Muscle layer of colon (tissue), 2 donors: ENCODE measurements at regions not wholly inside any gene's neighbourhood (a gene's known extent, or its start where the extent isn't known, plus 50 kb on each side); places are given as distances from the start of the nearest gene placed in this dataset.

ENCODE experiments used
- H3K27ac ChIP-seq: one replicate; pipeline ENCODE4 v1.7.0; 2013; ENCODE audit warnings: low read depth, mild to moderate bottlenecking, low read length, moderate library complexity
- H3K27me3 ChIP-seq, 2 donors: one replicate each; pipeline ENCODE4 v1.7.0; 2013; ENCODE audit warnings: low read length in 2 of 2, mild to moderate bottlenecking in 2 of 2; ENCODE audit not compliant: insufficient read depth in 2 of 2, control insufficient read depth in 1 of 2
- H3K36me3 ChIP-seq: one replicate; pipeline ENCODE4 v1.7.0; 2013; ENCODE audit warnings: mild to moderate bottlenecking, low read length; ENCODE audit not compliant: insufficient read depth
- H3K4me1 ChIP-seq: one replicate; pipeline ENCODE4 v1.7.0; 2013; ENCODE audit warnings: mild to moderate bottlenecking, low read length; ENCODE audit not compliant: insufficient read depth
- H3K4me3 ChIP-seq, 2 donors: one replicate each; pipeline ENCODE4 v1.7.0; 2013; ENCODE audit warnings: low read length in 2 of 2, low read depth in 1 of 2, mild to moderate bottlenecking in 1 of 2, moderate library complexity in 1 of 2
- H3K9ac ChIP-seq: one replicate; pipeline ENCODE4 v1.7.0; 2013; ENCODE audit warnings: low read length
- H3K9me3 ChIP-seq: one replicate; pipeline ENCODE4 v1.7.0; 2013; ENCODE audit warnings: mild to moderate bottlenecking, low read length
- donor health status: abdominal sarcoma.
- donor health status: Adenocarcinoma of cecum.

GRCh38 chr9:30799527-30800101, 1584.8 kb upstream of the ACO1 start:
- H3K36me3 ChIP-seq: no peaks in the 10 kb centered on the region
- no peaks in the 10 kb centered on the region for H3K27me3 ChIP-seq
- no peaks in the 10 kb centered on the region for H3K4me1 ChIP-seq
- H3K9me3 ChIP-seq: no peaks in the 10 kb centered on the region
- no peak overlapping the region for H3K27ac ChIP-seq
- no peak overlapping the region for H3K4me3 ChIP-seq
- H3K9ac ChIP-seq: no peak overlapping the region

- H3K36me3 ChIP-seq: no peaks in the 10 kb centered on the region
- no peak overlapping the region for H3K27ac ChIP-seq
- H3K9me3 ChIP-seq: no peaks in the 10 kb centered on the region
- no peaks in the 10 kb centered on the region for H3K4me1 ChIP-seq
- no peaks in the 10 kb centered on the region for H3K27me3 ChIP-seq
- H3K9ac ChIP-seq: no peak overlapping the region
- H3K4me3 ChIP-seq: no peak overlapping the region
Observed at GRCh38 chr9:30800421-30800820, 1584.0 kb upstream of the ACO1 start.

- no peak overlapping the region for H3K27ac ChIP-seq
- no peak overlapping the region for H3K4me3 ChIP-seq
- H3K27me3 ChIP-seq: no peaks in the 10 kb centered on the region
- H3K9me3 ChIP-seq: no peaks in the 10 kb centered on the region
- H3K9ac ChIP-seq: no peak overlapping the region
- no peaks in the 10 kb centered on the region for H3K4me1 ChIP-seq
- no peaks in the 10 kb centered on the region for H3K36me3 ChIP-seq
Observed at GRCh38 chr9:30812821-30813220, 1571.6 kb upstream of the ACO1 start.

GRCh38 chr9:30815585-30815984, 1568.9 kb upstream of the ACO1 start:
- Histone ChIP-seq H3K4me3 (no peak overlapping the region), H3K27ac (no peak overlapping the region), H3K27me3 (no peaks in the 10 kb centered on the region), H3K9ac (no peak overlapping the region), H3K36me3 (no peaks in the 10 kb centered on the region), H3K9me3 (no peaks in the 10 kb centered on the region), H3K4me1 (no peaks in the 10 kb centered on the region)

- H3K4me1 ChIP-seq: peaks cover 14% of the 10 kb centered on the region
- no peaks in the 10 kb centered on the region for H3K27me3 ChIP-seq
- no peak overlapping the region for H3K4me3 ChIP-seq
- no peak overlapping the region for H3K9ac ChIP-seq
- no peak overlapping the region for H3K27ac ChIP-seq
- no peaks in the 10 kb centered on the region for H3K9me3 ChIP-seq
- H3K36me3 ChIP-seq: no peaks in the 10 kb centered on the region
Observed at GRCh38 chr9:30845136-30845535, 1539.3 kb upstream of the ACO1 start.

- Histone ChIP-seq H3K27me3 (no peaks in the 10 kb centered on the region), H3K9ac (no peak overlapping the region), H3K27ac (no peak overlapping the region), H3K36me3 (no peaks in the 10 kb centered on the region), H3K4me3 (no peak overlapping the region), H3K9me3 (no peaks in the 10 kb centered on the region), H3K4me1 (peaks cover 14% of the 10 kb centered on the region)
Observed at GRCh38 chr9:30846651-30847050, 1537.8 kb upstream of the ACO1 start.

- Histone ChIP-seq H3K9me3 (no peaks in the 10 kb centered on the region), H3K36me3 (no peaks in the 10 kb centered on the region), H3K9ac (no peak overlapping the region), H3K4me3 (no peak overlapping the region), H3K27ac (no peak overlapping the region), H3K27me3 (no peaks in the 10 kb centered on the region), H3K4me1 (peaks cover 9% of the 10 kb centered on the region)
Observed at GRCh38 chr9:30851600-30851999, 1532.8 kb upstream of the ACO1 start.

GRCh38 chr9:30900706-30901105, 1483.7 kb upstream of the ACO1 start:
- Histone ChIP-seq H3K9me3 (no peaks in the 10 kb centered on the region), H3K4me3 (no peak overlapping the region), H3K36me3 (no peaks in the 10 kb centered on the region), H3K27me3 (no peaks in the 10 kb centered on the region), H3K4me1 (no peaks in the 10 kb centered on the region), H3K9ac (no peak overlapping the region), H3K27ac (no peak overlapping the region)

GRCh38 chr9:30913331-30913730, 1471.1 kb upstream of the ACO1 start:
- no peak overlapping the region for H3K9ac ChIP-seq
- H3K27ac ChIP-seq: no peak overlapping the region
- no peaks in the 10 kb centered on the region for H3K36me3 ChIP-seq
- no peak overlapping the region for H3K4me3 ChIP-seq
- H3K9me3 ChIP-seq: no peaks in the 10 kb centered on the region
- H3K27me3 ChIP-seq: no peaks in the 10 kb centered on the region
- no peaks in the 10 kb centered on the region for H3K4me1 ChIP-seq

GRCh38 chr9:30915451-30915850, 1469.0 kb upstream of the ACO1 start:
- Histone ChIP-seq H3K4me3 (no peak overlapping the region), H3K27ac (no peak overlapping the region), H3K36me3 (no peaks in the 10 kb centered on the region), H3K27me3 (no peaks in the 10 kb centered on the region), H3K9me3 (no peaks in the 10 kb centered on the region), H3K4me1 (no peaks in the 10 kb centered on the region), H3K9ac (no peak overlapping the region)

- no peaks in the 10 kb centered on the region for H3K36me3 ChIP-seq
- no peaks in the 10 kb centered on the region for H3K9me3 ChIP-seq
- H3K4me3 ChIP-seq: no peak overlapping the region
- no peak overlapping the region for H3K27ac ChIP-seq
- H3K27me3 ChIP-seq: no peaks in the 10 kb centered on the region
- H3K4me1 ChIP-seq: no peaks in the 10 kb centered on the region
- H3K9ac ChIP-seq: no peak overlapping the region
Observed at GRCh38 chr9:30925126-30925525, 1459.3 kb upstream of the ACO1 start.

- Histone ChIP-seq H3K9me3 (no peaks in the 10 kb centered on the region), H3K27me3 (no peaks in the 10 kb centered on the region), H3K27ac (no peak overlapping the region), H3K36me3 (no peaks in the 10 kb centered on the region), H3K4me3 (no peak overlapping the region), H3K9ac (no peak overlapping the region), H3K4me1 (no peaks in the 10 kb centered on the region)
Observed at GRCh38 chr9:30925635-30926034, 1458.8 kb upstream of the ACO1 start.
